HG03025 (cell line): ENCODE measurements at regions not wholly inside any gene's neighbourhood (a gene's known extent, or its start where the extent isn't known, plus 50 kb on each side); places are given as distances from the start of the nearest gene placed in this dataset.
"Not testable (repeated sequence)": the region's sequence is repeated elsewhere in the genome, so short reads cannot be mapped to it uniquely, and the experiment has no call there.

Source experiments
- ATAC-seq: cut with Tn5 transposase; IDR thresholded peaks from one replicate; pipeline ENCODE4 v1.9.1; 2021; ENCODE audit warnings: mild to moderate bottlenecking, moderate library complexity; ENCODE audit not compliant: unreplicated experiment, low FRiP score

DNA sequence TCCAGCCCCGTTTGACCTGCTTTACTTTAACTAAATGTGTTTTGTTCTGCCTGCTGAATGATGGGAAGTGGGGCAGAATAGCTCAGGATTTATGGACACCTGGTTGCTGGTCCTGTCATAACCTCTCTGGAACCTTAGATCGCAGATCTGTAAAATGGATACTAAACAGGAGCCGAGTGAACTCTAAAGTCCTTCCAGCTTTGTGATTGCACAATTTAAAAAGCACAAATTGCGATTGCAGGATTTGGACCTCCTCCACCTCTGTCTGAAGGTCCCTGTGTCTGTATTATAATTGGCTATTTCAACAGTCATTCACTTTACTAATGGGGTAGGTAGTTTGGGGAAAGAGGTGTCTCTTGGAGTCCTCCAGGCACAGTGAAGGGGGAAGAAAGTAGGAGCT, 220.4 kb downstream of the LY86 start:
- no peak for ATAC-seq

DNA sequence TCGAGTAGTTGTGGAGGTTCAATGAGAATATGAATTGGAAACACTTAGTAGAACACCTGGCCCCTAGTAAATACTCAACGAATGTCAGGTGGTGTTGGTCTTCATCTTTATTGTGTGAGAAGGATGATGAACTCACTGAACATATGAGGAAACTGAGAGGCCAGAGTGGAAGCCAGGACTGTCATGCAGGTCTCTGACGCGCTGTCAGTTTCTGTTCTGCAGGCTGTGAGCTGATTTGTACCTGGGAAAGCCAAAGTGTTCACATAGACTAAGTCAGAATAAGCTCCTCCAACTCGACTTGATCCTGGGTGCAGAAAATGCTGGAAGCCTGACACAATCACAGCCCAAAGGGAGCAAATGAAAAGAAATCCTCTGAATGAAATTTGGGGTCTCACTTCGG, 222.2 kb downstream of the LY86 start:
- ATAC-seq = no peak

DNA sequence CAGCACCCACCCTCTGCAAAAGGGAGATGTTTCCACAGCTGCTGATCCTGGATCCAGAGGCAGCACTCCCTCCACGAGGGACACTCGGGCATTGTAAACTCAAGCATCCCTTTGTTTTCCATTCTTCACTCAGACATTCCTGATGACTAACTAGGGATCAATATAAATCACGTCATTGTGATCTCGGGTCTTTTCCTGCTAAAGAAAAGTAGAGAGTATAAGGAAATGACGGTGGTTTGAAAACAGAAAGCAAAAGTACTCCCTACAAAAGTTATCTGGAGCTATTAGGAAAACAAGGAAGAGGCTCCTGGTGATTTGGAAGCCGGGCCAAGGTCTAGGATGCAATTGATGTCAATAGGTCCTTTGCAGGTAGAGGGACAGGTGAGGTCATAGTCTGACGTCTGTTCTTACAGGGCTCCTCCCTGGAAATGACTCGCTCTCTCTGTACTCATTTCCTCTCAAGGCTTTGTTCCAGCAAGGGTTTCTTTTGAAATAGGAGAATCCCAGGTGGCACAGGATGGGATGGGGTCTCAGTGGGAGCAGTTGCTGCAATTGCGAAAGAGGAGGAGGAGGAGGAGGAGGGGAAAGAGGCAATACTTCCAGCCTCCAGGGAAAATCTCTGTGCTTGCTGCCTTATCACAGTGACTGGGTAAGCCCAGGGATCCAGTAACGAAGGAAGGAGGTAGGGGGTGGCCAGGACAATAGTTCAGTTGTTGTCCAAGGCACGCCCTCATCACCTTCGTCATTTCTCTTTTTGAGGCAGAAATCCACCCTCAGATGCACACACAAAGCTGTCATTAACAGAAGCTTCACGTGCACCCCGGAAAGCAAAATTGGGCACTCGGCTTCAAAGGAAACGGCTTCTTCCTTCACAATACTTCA, 222.8 kb downstream of the LY86 start:
- ATAC-seq = no peak

DNA sequence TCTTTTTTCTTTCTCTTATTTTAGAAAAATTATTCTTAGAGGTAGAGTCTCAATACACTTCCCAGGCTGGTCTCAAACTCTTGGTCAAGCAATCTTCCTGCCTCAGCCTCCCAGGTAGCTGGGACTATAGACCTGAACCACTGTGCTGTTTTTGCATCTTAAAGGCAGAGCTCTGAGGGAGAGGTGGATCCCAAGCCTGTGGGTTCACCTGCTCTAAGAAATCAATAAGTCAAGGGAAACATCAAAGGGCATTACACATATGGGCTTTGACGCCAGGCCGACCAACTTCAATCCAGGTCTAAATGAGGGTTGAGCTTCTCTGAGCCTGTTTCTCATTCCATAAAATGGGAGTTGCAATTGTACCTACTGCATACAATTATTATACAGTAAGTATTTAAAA, 223.9 kb downstream of the LY86 start:
- ATAC-seq = no peak

DNA sequence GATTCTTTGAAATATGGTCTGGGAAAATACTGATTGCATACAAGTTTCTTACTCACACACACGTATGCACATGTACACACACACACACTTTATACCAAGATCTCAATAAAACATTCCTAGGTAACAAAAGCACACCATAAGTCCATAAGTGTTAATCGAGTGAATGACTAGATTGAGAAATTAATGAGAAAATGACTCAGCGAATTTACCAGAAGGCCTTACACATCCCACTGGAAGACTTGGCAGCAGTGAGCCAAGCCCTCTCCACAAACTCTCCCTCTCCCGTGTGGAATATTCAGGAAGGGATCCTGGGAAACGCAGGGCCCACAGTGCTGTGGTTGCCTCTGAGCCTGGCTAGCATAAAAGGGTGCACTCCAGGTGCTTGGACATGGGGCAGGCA, 227.2 kb downstream of the LY86 start:
- ATAC-seq = no peak

DNA sequence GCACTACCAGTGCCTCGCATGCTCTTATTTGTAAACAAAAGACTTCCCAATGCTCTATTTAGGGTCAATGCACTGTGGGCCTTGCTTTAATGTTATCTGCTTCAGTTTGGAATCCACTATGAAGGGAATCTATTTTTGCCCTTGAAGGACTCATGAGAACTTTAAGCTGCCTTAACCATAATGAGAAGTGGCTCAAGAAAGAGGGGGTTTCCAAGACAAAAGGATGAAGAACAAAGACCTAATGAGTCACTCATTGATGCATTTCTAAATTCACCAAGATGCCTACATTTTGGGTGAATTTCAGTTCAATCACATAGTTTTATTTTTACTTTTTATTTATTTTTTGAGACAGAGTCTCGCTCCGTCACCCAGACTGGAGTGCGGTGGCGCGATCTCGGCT, 228.2 kb downstream of the LY86 start:
- ATAC-seq = no peak

DNA sequence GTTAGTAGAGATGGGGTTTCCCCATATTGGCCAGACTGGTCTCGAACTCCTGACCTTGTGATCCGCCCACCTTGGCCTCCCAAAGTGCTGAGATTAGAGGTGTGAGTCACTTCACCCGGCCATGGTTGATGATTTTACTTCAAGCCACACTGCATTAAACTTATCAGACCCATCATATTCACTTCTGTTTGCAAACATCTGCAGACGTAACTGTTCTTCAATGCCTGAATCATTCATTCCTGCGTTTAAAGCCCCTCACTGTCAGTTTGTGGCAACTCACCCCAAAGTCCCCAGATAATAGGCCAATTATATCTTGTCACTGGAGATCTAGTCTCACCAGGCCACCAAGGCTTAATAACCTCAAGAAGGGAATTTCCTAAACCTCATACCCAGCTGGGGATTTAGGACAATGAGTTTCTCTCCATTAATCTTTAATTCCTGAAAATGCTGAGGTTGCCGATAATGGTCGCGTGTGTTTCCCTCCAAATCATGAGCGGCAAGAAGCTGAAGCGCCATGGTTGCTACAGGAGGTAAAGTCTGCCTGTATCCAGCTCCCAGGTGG, 229.6 kb downstream of the LY86 start:
- ATAC-seq = no peak

DNA sequence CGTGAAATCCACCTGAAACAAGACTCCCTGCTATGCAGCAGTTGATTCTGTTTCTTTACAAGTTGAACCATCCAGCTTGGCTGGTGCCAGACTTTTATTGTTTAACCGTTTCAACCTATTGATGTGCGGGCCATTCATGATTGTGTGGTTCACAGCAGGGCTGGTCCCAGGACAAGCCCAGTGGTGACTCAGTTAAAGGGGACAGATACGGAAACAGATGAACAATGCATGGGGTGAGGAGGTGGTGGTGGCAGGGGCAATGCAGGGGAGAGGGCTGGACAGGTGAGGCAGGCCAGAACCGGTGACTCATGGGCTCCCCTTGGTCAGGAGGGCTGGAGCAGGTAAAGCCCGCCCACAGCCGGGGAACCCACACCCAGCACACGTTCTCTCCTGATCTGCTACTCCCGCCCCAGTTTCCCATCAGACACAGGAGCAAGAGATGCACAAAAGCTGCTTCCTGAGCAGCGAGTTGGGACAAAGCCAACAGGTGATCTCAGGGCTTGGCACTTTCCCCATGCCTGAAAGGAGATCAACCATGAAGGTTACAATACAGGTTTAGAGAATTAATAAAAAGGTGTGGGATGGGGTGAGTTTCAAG, 232.2 kb downstream of the LY86 start:
- no peak for ATAC-seq

DNA sequence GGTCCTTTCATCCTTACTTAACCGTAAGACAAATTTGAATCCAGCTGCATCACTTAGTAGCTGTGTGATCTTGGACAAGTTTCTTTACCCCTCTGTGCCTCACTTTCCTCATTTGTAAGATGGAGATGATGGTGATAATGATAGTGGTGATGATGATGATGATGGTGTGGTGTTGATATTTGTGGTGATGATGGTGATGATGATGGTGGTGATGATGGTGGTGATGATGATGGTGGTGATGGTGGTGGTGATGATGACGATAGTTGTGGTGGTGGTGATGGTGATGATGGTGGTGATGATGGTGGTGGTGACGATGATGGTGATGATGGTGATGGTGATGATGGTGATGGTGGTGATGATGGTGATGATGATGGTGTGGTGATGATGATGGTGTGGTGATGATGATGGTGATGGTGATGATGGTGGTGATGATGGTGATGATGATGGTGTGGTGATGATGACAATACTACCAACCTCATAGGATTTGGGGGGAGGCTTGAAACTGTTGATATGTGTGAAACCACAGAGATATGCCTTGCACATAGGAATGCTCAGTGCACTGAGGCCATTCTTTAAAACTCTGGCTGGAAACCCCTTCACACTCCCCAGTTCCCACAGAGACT, 233.2 kb downstream of the LY86 start:
- no peak for ATAC-seq

DNA sequence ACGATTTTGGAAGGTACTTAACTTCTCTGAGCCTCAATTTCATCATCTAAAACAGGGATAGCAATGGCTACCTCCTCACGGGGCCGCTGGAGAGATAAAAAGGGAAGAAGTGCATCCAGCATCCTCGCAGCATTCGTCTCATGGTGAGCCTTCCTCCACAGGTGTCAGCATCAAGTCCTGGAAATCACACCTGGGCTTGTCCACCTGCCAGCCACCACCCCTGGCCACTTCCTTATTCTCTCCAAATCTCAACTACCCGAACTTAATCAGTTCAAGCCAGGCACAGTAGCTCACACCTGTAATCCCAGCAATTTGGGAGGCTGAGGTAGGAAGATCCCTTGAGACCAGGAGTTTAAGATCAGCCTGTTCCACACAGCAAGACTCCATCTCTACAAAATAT, 234.5 kb downstream of the LY86 start:
- ATAC-seq = no peak

DNA sequence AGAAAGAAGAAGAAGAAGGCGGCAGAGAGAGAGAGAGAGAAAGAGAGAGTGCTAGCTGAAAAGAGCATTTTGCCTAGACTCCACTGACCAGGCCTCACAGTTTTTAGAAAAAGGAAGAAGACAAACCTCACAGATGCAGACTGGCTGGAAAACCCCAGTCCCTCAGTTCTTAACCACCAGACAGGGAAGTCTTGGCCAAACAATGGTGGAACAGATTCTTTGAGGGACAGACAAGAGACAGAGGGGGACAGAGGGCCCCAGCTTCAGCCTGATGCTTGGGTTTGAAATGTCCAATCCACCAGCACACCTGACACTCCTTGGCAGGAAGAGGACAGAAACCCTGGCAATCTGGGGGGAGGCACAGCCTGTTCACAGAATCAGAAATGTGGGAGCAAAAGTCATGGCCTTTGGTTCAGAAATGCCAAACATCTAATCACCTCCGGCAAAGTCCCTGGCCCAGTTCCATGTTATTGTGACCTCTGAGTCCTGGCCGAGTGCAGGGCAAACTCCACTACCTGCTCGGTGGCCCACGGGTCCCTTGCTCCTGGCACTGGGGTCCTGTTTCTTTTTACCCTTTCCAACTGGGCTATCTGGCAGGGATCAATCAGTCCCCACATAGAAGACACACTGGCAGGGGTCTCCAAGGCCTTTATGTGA, 235.2 kb downstream of the LY86 start:
- ATAC-seq = no peak

DNA sequence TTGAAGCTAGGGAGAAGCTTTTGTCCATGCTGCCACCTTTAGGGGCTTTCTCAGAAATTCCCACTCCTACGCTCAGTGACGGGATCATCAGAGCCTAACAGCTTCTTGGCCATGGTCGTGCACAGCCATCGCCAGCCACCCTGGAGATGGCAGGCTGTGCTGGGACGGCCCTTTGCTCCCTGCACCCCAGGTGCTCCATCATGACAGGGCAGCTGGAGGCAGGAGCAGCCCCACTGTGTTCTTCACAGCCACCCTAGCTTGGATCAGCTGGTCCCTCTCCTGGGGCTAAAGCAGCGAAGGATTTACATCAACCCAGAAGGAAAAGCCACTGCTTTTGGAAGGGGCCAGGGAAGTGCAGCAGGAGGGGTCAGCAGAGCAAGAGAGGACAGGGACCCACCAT, 235.9 kb downstream of the LY86 start:
- no peak for ATAC-seq

DNA sequence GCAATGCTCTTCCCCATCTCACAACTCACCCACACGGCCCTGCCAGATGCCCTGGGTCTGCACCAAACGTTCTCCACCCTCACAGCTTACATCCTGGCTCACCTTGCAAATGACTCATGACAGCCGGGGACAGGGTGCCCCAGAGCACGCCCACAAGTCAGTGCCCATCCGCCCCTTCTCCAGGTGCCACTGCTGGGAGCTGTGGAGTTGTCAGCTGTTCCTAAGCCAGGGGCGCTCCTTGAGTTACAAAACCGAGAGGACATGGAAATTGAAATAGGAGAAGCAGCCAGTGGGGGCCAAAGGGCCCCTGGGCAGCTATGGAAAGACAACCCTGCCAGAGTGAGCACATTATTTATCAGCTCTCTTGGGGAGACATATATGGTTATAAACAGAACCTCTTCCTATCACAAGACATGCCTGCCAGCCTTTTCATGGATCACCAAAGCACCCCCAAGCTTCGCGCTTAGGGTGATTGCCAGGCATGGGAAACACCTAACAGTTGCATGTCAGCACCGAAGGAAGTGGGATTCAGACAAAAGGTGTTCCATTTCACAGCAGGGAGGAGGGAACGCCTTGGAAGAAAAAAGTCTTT, 236.8 kb downstream of the LY86 start:
- no peak for ATAC-seq

DNA sequence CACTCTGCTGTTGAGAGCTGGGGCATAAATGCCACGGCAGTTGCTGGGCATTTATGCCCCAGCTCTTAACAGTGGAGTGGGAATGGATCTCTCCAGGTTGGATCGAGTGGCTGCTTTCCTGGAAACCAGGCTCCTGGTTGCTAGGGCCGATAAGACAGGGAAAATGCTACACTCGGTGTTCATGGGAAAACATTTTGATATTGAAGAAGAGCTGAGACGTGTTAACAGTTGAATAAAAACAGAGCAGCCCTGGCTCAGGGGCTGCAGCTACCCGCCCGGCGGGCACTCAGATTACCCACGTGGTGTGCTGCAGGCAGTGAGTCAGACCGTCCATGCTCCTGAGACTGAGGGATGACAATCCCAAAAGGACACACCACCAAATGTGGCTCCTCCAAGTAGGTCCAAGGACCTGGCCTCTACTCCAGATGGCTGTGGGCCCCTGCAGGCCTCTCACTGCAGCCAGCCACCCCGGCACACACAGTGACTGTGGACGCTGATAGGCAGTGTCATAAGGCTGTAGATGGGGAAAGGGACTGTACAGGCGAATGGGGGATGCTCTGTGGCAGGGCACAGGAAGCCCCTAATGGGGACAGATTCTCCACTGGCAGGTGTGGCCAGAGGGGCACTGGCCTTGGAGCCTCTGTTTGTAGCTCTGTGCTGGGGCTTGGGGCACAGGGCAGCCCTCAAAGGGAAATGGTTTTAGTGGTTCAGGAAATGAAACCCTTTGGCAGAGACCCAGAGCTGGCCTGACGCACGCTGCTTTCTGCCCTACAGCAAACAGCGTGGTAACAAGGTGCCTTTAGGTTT, 237.8 kb downstream of the LY86 start:
- ATAC-seq = no peak

DNA sequence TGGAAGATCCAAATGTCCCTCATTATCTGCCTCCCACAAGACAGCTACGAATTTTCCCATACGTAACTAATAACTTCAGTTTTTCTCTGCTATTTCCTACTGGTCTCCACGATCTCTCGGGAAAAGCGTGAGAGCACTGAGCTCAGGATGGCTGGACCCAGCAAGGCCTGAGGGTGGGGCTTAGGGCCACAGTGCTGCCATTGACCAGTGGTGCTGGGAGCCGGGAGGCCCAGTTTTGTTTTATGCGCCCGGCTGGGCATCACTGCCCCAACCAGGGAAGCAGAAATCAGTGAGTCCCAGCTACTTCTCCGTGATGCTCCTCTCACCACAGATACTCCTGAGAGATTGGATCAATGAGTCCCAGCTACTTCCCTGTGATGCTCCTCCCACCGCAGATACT, 238.4 kb downstream of the LY86 start:
- ATAC-seq = no peak

DNA sequence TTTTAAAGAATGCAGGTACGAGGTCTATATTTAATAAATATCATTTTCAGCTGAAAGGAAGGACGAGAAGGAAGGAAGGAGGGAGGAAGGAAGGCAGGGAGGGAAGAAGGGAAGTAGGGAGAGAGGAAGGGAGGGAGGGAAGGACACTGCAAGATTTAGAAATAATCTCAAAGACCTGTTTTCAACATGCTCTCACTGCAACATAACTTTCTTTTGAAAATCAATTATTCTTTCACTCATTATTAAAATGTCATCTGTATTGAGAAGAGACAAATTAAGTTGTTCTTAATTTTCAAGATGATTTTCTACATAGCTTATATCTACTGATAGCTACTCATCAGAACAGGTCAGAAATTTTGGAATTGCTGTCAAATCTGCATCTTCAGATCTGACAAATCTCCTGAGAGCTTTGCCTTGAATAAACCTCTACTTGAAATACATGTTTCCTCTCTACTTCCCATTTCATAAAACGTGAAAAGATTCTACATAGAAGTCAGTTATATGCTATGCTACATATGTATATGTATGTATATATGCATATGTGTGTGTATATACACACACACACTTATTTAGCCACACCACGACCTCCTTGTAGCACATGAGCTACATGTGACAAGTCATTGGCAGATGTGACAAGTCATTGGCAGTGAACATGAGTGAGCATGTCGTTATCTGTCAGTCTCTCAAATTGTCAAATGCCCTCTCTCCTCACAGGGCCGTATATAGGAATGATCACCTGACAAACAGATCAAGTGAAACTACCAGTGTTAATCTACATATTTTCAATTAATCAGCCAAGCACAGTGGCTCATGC, 241.6 kb downstream of the LY86 start:
- no peak for ATAC-seq

DNA sequence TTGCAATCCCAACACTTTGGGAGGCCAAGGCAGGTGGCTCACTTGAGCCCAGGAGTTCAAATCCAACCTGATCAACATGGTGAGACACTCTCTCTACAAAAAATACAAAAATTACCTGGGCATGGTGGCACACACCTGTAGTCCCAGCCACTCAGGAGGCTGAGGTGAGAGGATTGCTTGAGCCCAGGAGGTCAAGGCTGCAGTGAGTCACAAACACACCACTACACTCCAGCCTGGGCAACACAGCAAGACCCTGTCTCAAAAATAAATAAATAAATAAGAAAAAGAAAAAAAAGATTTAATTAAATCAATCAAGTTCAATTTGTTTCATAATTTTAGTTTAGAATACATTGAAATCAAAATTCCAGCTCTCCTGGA, 242.2 kb downstream of the LY86 start:
- not testable (repeated sequence) for ATAC-seq

DNA sequence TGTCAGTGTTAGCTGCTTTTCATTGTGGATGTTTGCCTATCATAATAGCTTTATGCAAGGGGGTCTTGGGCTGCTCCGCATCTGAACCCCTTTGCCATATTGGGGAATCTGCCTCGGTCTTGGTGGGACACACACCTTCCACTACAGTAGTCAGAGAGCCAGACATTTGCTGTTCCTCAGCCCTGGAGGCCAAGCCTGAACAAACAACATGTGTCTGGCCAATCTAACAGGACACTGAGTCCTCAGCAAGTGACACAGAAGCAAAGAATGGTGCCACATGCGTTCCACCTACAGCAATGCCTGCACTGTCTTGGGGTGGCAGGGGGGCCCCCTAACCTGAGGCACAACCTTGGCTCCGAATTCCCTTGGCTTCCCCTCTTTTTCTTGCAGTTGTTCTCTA, 243.9 kb downstream of the LY86 start:
- ATAC-seq = no peak
